NCI-H526 treated with DMSO at 0.1 percent for 48 hours (cell line): ENCODE measurements at regions not wholly inside any gene's neighbourhood (a gene's known extent, or its start where the extent isn't known, plus 50 kb on each side); places are given as distances from the start of the nearest gene placed in this dataset.

ENCODE experiments used
- DNase-seq: peaks from one replicate; lab custom pipeline; 2025; lab: John Stamatoyannopoulos, UW

DNA sequence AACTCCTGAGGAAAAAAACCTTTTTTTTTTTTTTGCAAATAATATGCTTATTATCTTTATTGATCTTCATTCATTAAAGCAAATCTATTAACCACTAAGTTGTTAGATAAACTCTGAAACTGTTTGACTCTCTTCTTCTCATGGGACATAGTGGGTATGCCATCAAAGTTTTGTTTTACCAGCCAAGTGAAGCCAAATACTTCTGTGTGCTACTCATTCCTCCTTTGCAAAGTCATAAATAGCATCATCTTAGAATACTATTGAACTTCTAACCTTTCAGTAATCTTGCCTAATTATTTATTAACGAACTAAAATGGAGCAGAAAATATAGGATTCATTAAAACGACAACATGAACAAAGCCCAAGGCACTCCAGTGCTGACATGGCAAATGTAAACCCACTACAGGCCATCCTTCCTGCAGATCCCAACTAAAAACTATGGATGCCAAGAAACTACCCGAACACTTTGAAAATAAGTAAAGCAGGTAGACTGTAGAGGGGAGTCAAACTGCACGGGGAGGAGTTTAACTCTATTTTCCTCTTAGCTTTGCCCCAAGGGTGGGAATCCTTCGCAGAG is 61.2 kb upstream of the ODAD2 start:
- no peak for DNase-seq

DNA sequence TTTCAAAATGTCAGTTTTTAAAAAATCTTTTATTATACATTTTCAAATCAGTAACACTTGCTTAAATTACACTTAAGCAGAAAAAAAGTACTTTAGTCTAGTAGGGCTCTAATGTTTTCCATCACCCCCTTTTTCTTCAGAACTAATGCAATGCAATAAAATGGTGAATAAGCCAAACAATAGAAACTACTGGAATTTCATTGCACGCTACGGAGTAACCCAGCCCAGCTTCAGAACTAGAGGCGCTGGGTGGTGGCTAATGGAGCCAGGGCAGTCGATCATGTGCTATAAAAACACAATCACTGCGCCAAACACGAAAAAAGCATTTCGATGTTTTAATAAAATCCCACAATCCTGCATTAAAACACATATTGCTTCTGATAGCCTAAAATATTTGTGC is 59.9 kb upstream of the ODAD2 start:
- DNase-seq, result no peak

DNA sequence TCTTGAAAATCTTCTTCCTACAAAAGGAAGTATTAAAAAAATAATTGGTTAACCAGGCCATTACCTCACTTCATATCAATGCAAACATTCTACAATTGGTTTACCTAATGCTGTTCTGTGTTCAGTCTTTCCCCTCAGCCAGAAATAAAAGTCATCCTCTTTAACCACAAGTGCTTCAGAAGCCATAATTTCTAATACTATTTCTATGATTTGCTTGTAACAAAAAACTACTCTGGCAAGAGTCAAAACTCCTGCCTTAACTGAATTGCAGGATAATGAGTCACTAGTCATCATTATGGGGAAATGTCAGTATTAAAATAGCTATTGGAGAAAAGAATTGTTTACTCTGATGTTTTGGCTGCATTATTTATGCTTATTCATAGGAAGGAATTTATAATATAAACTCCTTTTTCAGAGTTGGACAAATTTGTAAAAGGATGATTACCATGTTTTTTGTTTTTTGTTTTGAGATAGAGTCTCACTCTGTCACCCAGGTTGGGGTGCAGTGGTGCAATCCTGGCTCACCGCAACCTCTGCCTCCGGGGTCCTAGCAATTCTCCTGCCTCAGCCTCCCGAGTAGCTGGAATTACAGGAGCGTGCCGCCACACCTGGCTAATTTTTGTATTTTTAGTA is 55.5 kb upstream of the ODAD2 start:
- no peak for DNase-seq

DNA sequence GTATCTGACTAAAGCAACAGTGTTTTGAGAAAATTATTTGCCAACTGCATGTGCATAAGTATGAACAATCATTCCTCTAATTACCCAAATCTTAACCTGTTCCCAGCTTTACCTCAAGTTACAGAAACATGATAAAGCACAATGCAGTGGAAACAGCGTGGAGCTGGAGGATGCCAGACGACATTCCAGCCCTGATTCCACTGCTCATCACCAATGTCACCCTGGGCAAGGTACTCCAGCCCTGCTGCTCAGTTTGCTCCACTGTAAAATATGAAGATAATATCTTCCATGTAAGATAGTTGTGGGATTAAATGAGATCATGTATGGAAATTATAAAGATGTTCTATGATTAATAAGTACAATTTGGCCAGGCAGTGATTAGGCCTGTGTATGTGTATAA is 50.4 kb upstream of the ODAD2 start:
- DNase-seq, result no peak
